ENCODE measurements at regions not wholly inside any gene's neighbourhood (a gene's known extent, or its start where the extent isn't known, plus 50 kb on each side); places are given as distances from the start of the nearest gene placed in this dataset.

DNA sequence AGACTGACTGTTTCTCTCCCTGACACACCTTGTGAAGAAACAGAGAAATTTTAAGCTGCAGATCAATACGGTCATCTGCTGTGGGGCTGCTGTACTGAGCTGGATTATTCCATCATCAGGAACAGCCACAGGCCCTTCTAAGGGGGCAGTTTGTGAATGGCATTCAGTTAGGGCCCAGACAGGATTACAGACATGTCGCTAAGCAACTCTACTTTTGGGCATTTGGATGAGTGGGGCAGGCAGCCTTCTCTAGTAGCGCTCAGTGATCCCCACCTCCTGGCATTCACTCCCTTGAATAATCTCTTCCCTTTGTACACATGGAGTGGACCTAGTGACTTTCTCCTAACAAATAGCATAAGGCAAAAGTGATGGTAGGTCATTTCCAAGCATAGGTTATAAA is 144.4 kb upstream of the RARB start:
- TF ChIP-seq MAFK (IDR thresholded peaks at IDR 0.05; ENCODE audit: low read length) (no peak), SP1 (CRISPR knock-in tag; IDR thresholded peaks at IDR 0.05) (no peak), U2AF2 (optimal IDR thresholded peaks at IDR 0.05; ENCODE audit: low read depth, low read length) (no peak), ZNF316 (IDR thresholded peaks at IDR 0.05) (no peak), RFX5 (IDR thresholded peaks at IDR 0.05; ENCODE audit: low read depth, low read length) (no peak), HNRNPUL1 (IDR thresholded peaks at IDR 0.05; ENCODE audit: low read length) (no peak), GABPA (tag; conservative IDR thresholded peaks at IDR 0.05; ENCODE audit: low read depth) (no peak), ZNF436 (CRISPR knock-in tag; IDR thresholded peaks at IDR 0.05) (no peak), SETDB1 (IDR thresholded peaks at IDR 0.05; ENCODE audit: low read length) (no peak), CREB1 (IDR thresholded peaks at IDR 0.05) (no peak), CREB1 (CRISPR knock-in tag; IDR thresholded peaks at IDR 0.05) (no peak)
- TF ChIP-seq, protein P1, sequence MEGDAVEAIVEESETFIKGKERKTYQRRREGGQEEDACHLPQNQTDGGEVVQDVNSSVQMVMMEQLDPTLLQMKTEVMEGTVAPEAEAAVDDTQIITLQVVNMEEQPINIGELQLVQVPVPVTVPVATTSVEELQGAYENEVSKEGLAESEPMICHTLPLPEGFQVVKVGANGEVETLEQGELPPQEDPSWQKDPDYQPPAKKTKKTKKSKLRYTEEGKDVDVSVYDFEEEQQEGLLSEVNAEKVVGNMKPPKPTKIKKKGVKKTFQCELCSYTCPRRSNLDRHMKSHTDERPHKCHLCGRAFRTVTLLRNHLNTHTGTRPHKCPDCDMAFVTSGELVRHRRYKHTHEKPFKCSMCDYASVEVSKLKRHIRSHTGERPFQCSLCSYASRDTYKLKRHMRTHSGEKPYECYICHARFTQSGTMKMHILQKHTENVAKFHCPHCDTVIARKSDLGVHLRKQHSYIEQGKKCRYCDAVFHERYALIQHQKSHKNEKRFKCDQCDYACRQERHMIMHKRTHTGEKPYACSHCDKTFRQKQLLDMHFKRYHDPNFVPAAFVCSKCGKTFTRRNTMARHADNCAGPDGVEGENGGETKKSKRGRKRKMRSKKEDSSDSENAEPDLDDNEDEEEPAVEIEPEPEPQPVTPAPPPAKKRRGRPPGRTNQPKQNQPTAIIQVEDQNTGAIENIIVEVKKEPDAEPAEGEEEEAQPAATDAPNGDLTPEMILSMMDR (IDR thresholded peaks at IDR 0.05 in 2 of 3, conservative IDR thresholded peaks at IDR 0.05 in 1 of 3; ENCODE audit: insufficient read depth in 2 of 3, low read depth in 1 of 3, low read length in 3 of 3): no peak
- TF ChIP-seq, protein P2, sequence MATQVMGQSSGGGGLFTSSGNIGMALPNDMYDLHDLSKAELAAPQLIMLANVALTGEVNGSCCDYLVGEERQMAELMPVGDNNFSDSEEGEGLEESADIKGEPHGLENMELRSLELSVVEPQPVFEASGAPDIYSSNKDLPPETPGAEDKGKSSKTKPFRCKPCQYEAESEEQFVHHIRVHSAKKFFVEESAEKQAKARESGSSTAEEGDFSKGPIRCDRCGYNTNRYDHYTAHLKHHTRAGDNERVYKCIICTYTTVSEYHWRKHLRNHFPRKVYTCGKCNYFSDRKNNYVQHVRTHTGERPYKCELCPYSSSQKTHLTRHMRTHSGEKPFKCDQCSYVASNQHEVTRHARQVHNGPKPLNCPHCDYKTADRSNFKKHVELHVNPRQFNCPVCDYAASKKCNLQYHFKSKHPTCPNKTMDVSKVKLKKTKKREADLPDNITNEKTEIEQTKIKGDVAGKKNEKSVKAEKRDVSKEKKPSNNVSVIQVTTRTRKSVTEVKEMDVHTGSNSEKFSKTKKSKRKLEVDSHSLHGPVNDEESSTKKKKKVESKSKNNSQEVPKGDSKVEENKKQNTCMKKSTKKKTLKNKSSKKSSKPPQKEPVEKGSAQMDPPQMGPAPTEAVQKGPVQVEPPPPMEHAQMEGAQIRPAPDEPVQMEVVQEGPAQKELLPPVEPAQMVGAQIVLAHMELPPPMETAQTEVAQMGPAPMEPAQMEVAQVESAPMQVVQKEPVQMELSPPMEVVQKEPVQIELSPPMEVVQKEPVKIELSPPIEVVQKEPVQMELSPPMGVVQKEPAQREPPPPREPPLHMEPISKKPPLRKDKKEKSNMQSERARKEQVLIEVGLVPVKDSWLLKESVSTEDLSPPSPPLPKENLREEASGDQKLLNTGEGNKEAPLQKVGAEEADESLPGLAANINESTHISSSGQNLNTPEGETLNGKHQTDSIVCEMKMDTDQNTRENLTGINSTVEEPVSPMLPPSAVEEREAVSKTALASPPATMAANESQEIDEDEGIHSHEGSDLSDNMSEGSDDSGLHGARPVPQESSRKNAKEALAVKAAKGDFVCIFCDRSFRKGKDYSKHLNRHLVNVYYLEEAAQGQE (IDR thresholded peaks at IDR 0.05; ENCODE audit: borderline replicate concordance): no peak
- TF ChIP-seq, protein P2 (CRISPR knock-in tag; IDR thresholded peaks at IDR 0.05; ENCODE audit: low read depth): no peak
- TF ChIP-seq, protein P3, sequence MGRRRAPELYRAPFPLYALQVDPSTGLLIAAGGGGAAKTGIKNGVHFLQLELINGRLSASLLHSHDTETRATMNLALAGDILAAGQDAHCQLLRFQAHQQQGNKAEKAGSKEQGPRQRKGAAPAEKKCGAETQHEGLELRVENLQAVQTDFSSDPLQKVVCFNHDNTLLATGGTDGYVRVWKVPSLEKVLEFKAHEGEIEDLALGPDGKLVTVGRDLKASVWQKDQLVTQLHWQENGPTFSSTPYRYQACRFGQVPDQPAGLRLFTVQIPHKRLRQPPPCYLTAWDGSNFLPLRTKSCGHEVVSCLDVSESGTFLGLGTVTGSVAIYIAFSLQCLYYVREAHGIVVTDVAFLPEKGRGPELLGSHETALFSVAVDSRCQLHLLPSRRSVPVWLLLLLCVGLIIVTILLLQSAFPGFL (CRISPR knock-in tag; IDR thresholded peaks at IDR 0.05): no peak
- TF ChIP-seq, protein P4, sequence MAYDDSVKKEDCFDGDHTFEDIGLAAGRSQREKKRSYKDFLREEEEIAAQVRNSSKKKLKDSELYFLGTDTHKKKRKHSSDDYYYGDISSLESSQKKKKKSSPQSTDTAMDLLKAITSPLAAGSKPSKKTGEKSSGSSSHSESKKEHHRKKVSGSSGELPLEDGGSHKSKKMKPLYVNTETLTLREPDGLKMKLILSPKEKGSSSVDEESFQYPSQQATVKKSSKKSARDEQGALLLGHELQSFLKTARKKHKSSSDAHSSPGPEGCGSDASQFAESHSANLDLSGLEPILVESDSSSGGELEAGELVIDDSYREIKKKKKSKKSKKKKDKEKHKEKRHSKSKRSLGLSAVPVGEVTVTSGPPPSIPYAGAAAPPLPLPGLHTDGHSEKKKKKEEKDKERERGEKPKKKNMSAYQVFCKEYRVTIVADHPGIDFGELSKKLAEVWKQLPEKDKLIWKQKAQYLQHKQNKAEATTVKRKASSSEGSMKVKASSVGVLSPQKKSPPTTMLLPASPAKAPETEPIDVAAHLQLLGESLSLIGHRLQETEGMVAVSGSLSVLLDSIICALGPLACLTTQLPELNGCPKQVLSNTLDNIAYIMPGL (CRISPR knock-in tag; IDR thresholded peaks at IDR 0.05): no peak

All from K562 (cell line).